ENCODE measurements at regions not wholly inside any gene's neighbourhood (a gene's known extent, or its start where the extent isn't known, plus 50 kb on each side); places are given as distances from the start of the nearest gene placed in this dataset.
"Not testable (repeated sequence)": the region's sequence is repeated elsewhere in the genome, so short reads cannot be mapped to it uniquely, and the experiment has no call there.

GRCh38 chr9:117775591-117775990 lies 71.4 kb downstream of the TLR4 start:
- no peak for DNase-seq

DNA sequence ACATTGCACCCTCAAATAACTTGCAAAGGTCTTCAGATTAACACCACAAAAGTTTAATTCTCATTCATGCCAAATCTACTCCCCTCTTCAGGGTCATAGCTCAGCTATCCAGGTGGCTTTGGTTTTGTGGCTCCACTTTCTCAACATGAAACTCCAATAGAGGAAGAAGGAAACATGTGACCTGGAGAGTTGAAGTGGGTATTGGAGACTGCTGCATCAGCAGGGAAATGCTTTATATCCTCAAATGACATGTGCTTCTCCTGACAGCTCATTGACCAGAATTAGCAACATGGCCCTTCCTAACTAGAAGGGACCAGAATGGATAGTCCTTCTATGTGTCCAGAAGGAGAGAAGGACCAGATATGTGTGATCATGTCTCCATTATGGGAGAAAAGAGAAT lies 73.6 kb downstream of the TLR4 start:
- DNase-seq = no peak

DNA sequence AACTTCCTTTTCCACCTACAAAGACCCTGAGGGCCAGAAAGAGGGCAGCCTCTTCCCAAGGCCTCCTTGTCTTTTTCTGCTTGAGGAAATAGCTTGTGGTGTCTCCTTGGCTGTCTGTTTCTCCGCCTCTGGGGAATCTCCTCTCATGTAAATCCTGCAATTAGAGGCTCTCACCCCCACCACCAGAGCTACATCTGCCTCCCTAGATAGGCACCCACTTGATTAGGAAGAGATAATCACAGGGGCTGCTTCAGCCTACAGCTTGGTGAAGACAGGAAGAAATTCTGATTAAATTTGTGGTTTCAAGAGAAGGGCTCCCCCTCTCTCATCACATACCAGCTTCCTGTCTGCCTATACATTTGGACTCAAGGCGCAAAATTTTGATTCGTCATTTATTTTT lies 75.6 kb downstream of the TLR4 start:
- DNase-seq = no peak

GRCh38 chr9:117782931-117783788 lies 79.0 kb downstream of the TLR4 start:
- DNase-seq = peak; percentile 49

DNA sequence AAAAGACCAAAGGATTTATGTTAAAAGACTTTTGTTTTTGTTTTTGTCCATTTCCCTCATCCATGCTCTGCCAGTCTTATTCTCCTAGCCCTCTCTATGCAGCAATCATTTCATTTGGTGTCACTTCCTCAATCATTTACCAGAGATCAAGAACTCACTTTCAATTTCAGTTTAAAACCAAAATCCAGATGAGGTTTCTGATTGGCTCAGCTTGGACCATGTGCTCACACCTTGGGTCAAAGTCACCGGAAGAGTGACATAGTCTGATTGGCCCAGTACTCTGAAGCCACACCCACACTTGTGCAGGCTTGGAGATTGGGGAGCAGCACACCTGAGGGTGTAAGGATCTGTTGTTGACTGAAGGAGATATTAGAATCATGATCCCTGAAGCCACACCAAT lies 79.6 kb downstream of the TLR4 start:
- DNase-seq = peak; percentile 13

GRCh38 chr9:117784996-117785395 lies 80.8 kb downstream of the TLR4 start:
- DNase-seq = no peak

GRCh38 chr9:117787746-117788145 lies 83.5 kb downstream of the TLR4 start:
- no peak for DNase-seq

GRCh38 chr9:117795271-117795670 lies 91.1 kb downstream of the TLR4 start:
- no peak for DNase-seq

- no peak for DNase-seq
Observed at GRCh38 chr9:117796681-117797080, 92.5 kb downstream of the TLR4 start.

- DNase-seq = no peak
Observed at GRCh38 chr9:117800389-117800788, 96.2 kb downstream of the TLR4 start.

GRCh38 chr9:117809751-117810150 lies 105.5 kb downstream of the TLR4 start:
- DNase-seq = no peak

DNA sequence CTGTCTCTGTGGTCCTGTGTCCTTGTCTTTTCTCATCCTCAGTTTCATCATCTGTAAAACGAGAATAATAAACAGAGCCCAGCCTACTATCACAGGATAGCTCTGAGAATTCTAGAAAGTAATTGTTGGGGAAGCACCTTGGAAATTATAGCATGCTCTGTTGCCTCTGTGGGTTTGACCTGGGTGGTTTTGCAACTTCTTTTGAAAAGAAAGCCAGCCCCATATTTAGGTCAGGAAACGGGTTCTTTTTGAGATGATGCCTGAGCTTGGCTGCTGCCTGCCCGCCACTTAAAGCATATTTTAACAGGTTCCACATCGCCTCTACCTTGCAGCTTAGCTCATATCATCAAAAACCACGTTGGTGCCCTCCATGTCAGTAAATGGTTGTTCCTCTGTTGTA lies 111.1 kb downstream of the TLR4 start:
- no peak for DNase-seq

GRCh38 chr9:117815948-117816347 lies 111.7 kb downstream of the TLR4 start:
- DNase-seq = no peak

- DNase-seq = no peak
Observed at GRCh38 chr9:117821954-117822353, 117.8 kb downstream of the TLR4 start.

DNA sequence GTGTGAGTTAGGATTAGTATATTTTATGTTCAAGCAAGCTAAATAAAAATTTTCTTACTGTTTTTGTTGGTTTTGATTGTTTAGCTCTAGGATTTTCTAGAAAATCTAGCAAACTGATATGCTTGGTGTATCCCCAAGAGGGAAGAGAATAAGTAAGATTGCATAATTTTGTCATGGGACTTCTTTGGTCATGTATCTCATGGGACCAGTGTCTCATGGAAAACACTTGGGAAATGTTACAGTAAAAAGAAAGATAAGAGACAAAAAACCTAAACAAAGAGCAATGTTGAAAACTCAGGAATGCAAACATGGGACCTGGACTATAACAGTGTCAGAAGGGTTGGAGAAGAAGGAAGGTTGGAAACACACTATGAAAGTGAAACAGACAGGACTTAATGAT lies 119.4 kb downstream of the TLR4 start:
- no peak for DNase-seq

GRCh38 chr9:117825609-117826347 lies 121.6 kb downstream of the TLR4 start:
- DNase-seq = peak; percentile 56

- no peak for DNase-seq
Observed at GRCh38 chr9:117826837-117827236, 122.6 kb downstream of the TLR4 start.

DNA sequence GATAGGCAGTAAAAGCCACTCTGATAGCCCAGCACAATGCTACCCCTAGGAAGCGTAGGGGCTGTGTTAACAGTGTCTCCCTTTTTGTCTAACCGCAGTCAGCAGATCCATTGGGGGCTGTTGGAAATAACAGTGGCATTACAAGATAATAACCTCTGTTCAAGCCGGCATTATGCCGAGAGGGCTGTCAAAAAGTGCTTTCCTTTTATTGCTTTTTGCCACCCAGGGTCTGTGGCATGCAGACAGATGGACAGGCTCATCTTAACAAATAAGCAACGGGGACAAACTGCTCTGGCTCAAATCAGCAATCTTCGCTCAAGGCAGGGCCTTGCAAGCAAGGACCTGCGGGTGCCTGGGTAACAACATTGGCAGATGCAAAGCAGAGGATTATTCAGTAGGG lies 123.3 kb downstream of the TLR4 start:
- no peak for DNase-seq

DNA sequence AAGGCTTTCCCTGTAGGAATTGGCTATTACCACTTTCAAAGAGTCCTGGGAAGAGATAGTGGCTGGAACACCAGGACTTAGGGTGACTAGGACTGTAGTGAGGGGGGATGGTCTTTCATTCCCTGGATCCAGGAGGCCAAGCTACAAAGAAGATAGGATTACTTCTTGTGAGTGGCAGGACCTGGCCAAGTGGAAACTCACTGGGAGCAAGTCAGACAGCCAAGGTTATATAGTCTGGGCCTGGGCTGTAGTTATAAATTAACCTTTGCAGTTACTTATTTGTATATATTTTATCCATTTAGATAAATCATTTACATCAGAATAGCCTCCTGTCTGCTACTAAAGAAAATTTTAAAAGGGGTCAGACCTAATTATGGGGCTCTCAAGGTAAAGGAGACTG lies 124.3 kb downstream of the TLR4 start:
- DNase-seq = no peak

GRCh38 chr9:117835798-117836197 lies 131.6 kb downstream of the TLR4 start:
- no peak for DNase-seq

DNA sequence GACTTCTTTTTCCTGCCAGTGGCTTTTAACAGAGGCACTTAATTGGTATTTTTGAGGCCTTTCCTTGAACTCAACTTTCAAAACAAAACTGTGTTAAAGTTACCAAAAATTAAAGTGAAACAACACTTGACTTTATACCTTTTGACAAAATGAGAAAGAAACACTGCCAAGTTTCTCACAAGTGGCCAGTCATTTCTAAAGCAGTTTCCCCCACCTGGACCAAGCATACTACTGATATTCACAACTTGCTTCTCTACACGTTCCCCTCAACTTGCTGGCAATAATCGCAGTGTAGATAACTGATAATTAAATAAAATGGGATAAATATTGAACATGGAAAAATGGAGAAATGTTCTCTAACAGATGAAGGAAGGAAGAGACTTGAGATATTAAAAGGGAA lies 135.7 kb downstream of the TLR4 start:
- DNase-seq = no peak

DNA sequence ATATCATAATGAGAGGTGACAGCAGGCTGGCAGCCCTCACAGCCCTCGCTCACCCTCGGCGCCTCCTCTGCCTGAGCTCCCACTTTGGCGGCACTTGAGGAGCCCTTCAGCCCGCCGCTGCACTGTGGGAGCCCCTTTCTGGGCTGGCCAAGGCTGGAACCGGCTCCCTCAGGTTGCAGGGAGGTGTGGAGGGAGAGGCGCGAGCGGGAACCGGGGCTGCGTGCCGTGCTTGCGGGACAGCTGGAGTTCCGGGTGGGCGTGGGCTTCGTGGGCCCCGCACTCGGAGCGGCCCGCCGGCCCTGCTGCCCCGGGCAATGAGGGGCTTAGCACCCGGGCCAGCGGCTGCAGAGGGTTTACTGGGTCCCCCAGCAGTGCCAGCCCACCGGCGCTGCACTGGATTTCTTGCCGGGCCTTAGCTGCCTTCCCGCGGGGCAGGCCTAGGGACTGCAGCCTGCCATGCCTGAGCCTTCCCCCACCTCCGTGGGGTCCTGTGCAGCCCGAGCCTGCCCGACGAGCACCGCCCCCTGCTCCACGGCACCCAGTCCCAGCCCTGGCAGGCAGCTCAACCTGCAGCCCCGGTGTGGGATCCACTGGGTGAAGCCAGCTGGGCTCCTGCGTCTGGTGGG lies 147.7 kb downstream of the TLR4 start:
- DNase-seq = not testable (repeated sequence)

DNA sequence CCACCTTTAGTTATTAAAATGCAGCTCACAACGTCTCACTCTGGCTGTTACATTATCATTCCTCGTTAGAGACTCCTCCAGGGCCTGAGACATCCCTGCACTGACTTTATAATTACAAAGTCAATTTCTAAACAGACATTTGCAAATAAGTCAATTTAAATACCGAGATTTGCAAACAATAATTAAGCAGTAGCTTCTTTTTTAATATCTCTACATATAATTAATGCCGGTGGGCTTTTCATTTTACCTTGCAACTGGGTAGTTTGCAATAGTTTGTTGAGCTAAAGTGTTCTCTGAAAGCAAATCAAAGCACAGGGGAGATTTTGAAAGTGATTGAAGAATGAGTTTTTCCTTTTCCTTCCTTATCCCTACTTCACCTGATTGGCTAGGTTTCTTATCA lies 154.4 kb downstream of the TLR4 start:
- DNase-seq = no peak

DNA sequence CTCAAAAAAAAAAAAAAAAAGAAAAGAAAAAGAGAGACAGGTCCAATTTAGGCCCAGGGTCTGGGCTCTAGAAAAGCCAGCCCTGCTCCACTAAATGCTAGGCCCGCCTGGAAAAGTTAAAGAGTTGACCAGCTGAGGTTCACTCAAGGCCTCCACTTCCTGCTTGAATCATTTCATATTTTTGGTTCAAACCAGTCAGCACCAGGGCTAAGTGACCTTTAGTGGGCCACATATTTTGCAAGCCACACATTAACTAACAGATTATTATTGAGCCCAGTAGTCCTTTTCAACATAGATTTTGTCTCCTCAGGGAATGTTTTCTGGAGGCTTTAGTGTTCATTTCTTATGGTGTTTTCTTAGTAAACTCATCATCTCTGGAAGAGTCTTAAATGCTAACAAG lies 156.6 kb downstream of the TLR4 start:
- no peak for DNase-seq

Measured in stimulated activated CD4-positive, alpha-beta T cell treated with anti-CD3 and anti-CD28 coated beads, Interleukin-15, amount 100 ng/mL, for 24 hours (primary cell).